MM.1S (cell line): ENCODE measurements at regions not wholly inside any gene's neighbourhood (a gene's known extent, or its start where the extent isn't known, plus 50 kb on each side); places are given as distances from the start of the nearest gene placed in this dataset.

Source experiments
- EZH2 ChIP-seq: fragments of 300-600 bp; sonication (generic); optimal IDR thresholded peaks from 2 replicates; pipeline ENCODE3; 2017; ENCODE audit warnings: low read depth, mild to moderate bottlenecking, antibody characterized with exemption, low read length, mixed read lengths
- EZH2phosphoT487 ChIP-seq: fragments of 300-600 bp; sonication (generic); IDR thresholded peaks from 2 replicates; pipeline ENCODE4 v1.6.1; 2018; ENCODE audit warnings: antibody characterized with exemption, low read length
- TF ChIP-seq, protein P1 (sequence below): fragments of 300-600 bp; sonication (generic); IDR thresholded peaks from 2 replicates; pipeline ENCODE4 v1.5.1; 2016; ENCODE audit warnings: antibody characterized with exemption, low read length, mixed read lengths

DNA sequence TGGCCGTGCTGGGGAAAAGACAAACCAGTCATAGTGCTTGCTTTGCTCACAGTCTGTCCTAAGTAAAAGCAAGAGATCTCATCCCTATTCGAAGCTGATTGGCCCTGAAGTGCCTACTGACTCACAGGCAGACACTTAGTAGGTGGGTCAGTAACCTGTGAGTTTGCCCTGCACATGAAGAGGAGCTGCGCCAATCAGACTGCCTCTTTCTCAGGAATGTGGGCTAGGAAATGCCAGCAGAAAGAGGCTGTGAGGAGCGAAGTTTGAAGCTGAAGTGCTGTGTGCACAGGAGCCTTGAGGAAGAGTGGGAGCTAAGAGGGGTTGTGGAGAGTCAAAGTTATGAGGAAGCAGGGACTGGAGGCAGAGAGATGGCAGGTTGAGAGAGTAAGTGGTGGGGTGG, 126.8 kb downstream of the IL20RB start:
- TF ChIP-seq EZH2: no peak
- TF ChIP-seq, protein P1, sequence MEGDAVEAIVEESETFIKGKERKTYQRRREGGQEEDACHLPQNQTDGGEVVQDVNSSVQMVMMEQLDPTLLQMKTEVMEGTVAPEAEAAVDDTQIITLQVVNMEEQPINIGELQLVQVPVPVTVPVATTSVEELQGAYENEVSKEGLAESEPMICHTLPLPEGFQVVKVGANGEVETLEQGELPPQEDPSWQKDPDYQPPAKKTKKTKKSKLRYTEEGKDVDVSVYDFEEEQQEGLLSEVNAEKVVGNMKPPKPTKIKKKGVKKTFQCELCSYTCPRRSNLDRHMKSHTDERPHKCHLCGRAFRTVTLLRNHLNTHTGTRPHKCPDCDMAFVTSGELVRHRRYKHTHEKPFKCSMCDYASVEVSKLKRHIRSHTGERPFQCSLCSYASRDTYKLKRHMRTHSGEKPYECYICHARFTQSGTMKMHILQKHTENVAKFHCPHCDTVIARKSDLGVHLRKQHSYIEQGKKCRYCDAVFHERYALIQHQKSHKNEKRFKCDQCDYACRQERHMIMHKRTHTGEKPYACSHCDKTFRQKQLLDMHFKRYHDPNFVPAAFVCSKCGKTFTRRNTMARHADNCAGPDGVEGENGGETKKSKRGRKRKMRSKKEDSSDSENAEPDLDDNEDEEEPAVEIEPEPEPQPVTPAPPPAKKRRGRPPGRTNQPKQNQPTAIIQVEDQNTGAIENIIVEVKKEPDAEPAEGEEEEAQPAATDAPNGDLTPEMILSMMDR: no peak
- no peak for TF ChIP-seq EZH2phosphoT487
